ENCODE measurements at regions not wholly inside any gene's neighbourhood (a gene's known extent, or its start where the extent isn't known, plus 50 kb on each side); places are given as distances from the start of the nearest gene placed in this dataset.

DNA sequence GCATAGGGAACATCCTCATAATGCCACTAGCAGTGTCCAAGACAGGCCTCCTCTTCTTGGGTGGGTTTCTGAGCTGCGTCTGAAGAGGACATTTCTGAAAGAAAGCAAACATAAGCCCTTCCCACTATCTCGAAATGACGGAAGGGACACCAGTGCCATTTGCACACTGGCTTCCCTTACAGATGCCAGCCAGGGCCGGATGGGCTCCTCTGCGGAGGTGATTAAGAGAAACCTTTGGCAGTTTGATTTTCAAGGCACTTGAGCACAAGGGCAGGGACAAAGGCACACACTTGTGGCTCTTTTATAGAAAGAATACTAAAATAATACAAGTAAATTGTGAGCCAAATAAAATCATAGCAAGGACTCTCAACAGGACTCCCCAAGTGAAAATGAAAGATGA, 106.6 kb upstream of the CELF2 start:
- TF ChIP-seq POLR2A (IDR thresholded peaks at IDR 0.05) (no peak), CTCF (IDR thresholded peaks at IDR 0.05) (no peak)
